Activated T-cell treated with anti-CD3 and anti-CD28 coated beads, Interleukin-2, amount 50 U/mL, for 48 hours (primary cell): ENCODE measurements at regions not wholly inside any gene's neighbourhood (a gene's known extent, or its start where the extent isn't known, plus 50 kb on each side); places are given as distances from the start of the nearest gene placed in this dataset.

ENCODE experiments used
- DNase-seq, 2 experiments: peaks; one replicate each; pipeline ENCODE4 v3.0.0-alpha.2; 2020

- no peak for DNase-seq
Measured at GRCh38 chr2:201969241-201969937, 64.3 kb upstream of the FZD7 start.

GRCh38 chr2:201969938-201970785 is 63.5 kb upstream of the FZD7 start:
- DNase-seq: no peak

DNA sequence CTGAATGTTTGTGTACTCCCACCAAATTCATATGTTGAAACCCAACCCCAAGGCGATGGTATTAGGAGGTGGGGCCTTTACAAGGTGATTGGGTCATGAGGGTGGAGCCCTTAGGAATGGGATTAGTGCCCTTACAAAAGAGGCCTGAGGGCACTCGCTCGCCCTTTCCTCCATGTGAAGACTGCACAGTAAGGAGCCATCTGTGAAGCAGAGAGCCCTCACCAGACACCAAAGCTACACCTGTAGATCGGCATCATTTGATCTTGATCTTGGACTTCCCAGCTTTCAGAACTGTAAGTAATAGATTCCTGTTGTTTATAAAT is 62.9 kb upstream of the FZD7 start:
- DNase-seq: no peak

DNA sequence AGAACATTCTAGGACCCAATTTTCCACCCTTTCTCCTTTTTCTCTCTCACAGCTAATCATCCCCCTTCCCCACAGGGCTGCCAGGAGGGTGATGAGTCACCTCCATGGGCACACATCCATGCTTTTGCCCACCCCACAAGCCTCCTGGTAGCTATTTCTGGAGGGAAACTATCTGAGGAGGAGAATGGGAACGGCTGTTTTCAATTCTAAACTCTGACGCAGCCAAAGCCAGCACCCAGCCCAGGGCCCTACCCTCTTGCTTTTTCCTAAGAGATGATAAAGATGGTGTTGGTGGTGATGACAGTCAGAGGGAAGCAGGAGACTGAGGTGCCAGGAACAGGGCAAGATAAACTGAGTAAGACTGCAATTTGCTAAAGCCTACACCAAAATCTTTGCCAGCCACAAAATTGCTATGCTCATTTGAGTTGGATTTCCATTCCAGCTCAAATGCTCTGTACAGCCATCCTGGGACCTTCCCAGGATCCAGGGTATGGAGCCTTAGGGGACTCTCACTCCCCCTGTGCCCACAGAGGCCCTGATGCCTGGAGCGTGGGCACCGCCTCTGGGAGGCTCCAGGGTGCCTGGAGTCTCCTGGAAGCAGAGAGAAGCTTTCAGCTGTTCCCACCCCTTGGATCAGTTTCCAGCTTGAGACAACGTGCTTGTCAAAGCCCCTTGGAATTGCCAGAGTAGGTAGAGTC is 62.0 kb upstream of the FZD7 start:
- DNase-seq: no peak

- no peak for DNase-seq
Measured at GRCh38 chr2:201972621-201973255, 60.9 kb upstream of the FZD7 start.

DNA sequence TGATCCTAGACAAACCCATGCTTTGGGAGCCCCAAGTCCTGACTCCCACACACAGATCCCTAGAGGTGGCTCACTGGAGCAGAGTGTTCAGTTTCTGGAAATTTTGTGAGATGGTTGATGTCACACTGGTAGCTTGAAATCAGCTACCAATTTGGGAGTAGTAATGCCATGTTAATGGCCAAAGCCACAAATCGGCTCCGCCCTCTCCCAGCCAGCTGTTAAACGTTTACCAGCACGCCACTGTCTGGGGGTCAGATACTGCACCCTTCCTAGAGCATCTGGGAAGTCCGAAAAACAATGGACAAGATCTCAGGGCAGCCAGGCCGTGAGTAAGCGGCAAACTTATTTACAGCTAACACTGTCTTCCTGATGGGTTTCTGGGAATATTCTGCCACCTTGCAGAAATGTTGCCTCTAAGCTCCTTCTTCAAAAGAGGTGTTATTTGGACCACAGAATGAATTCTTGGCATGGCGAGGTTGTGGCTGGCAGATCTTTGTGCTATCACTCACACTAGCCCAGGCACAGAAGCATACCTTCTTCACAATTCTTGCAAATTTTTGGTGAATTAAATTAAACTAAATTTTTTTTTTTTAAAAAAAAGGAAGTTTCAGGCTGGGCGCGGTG is 60.2 kb upstream of the FZD7 start:
- no peak for DNase-seq

DNA sequence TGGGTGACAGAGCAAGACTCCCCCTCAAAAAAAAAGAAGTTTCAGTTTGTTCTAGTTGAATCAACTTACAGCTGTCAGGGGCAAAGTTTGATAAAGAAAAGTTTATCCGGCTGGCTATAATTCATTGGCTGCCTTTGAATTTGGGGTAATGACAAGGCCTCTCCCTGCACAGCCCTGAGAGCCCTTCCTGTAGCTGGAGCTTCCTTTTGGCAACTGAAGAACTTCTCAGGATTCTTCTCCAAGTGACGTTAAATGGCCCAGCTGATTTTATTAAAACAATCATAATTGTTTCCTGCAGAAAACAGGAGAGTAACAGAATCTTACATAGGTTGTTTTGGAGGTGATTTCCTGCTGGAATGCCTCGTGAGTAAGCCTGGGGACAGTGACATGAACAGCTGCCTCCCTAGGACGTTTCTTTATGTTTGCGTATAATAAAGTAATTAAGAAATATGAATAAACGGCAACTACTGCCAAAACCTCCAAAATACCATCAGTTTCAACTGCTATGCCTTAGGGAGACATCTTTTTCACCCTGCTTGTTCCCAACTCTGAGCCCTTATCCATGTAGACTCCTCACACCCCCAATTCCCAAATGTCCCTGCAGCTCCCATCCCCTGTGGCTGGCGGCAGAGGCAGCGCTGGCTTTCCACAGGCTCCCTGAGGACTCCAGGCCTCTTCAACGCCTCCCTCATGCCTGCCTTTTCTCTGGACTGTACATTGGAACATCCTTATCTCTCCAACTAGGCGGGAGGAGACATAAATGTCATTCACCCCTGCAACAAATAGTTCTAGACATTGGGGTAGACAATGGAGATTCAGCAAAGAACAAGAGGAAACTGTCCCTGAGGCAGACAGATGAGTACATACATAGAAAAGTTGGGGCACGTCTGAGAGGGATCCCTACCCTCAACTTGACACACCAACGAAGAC is 59.2 kb upstream of the FZD7 start:
- no peak for DNase-seq

DNA sequence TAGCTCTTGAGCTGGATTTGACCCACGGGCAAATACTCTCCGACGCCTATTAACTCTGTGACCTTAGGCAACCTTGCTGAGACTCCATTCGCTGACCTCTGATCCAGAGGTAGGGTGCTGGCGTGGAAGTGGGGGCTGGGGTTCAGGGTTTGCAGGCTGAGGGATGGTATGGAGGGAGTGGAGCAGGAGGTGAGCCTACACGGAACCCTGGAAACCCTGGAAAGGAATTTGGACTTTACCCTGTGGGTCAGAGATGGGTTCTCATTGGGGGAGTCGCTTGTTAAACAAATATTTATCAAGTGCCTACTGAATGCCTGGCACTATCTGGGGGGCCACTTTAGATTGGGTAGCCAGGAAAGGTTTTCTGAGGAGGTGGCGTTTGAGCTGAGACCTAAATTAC is 58.2 kb upstream of the FZD7 start:
- DNase-seq: no peak

DNA sequence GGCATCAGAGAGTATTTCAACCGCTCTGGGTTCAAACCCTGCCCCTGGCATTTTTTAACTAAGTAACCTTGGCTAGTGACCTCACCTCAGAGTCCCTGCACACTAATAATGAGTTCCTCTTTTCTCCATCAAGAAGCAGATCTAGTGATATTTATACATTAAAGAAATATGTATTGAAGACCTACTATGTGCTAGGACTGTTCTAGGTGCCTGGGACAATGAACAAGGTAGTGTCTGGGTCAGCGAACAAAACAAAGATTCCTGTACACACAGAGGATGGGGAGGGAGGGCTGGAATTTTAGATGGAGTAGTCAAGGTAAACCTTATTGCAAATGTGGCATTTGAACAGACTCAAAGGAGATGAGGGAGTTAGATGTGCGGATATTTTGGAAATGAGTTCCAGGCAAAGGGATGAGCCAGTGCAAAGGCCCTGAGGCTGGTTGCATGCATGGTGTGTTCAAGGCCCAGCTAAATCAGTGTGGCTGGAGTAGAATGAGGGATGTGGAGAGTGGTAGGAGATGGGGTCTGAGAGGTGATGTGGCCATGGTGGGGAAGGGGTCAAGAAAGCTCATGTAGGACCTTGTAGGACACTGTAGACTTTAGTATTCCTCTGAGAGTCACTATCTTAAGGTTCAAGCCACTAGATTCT is 57.6 kb upstream of the FZD7 start:
- no peak for DNase-seq

- no peak for DNase-seq
Measured at GRCh38 chr2:201977651-201978050, 56.0 kb upstream of the FZD7 start.

DNA sequence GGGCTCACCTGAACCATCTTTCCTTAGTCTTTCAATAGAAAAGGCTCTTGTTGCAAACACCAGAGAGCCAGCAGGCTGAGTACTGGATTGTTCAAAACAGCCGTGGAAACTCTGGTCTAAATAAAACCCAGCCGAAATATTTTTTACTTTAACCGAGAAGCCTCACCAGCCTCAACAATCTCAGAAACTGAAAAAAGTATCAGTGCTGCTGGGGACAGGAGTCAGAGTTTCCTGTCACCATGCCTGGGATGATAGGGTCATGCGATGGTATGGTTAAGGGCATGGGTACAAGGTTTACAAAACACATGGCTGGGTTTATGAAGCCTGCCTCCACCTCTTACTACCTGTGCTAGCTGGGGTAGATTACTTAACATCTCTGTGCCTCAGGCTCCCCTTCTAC is 55.3 kb upstream of the FZD7 start:
- DNase-seq: no peak

DNA sequence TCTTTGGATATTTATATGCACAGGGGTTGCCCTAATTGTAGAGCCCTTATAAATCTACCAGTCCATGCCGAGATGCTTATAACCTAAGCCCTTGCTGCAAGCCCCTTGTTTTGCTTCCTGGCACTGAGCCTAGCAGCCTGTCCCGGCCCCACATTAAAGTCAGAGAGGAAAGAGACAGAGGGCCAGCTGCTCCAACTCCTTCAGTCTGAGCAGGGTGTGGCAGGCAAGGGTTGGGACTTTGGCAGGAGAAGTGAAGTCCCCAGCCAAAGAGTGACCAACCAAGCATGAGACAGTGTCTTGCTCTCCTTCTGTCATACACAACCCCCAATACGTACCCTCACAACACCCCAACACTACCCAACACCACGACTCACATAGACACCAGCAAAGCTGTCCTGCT is 54.7 kb upstream of the FZD7 start:
- DNase-seq: no peak

- DNase-seq: no peak
Measured at GRCh38 chr2:201980389-201980821, 53.2 kb upstream of the FZD7 start.

GRCh38 chr2:201980946-201981345 is 52.7 kb upstream of the FZD7 start:
- no peak for DNase-seq

GRCh38 chr2:201983174-201983573 is 50.5 kb upstream of the FZD7 start:
- DNase-seq: no peak

- no peak for DNase-seq
Measured at GRCh38 chr2:201983800-201984199, 49.9 kb upstream of the FZD7 start.
